ACC112 (cell line): ENCODE measurements at regions not wholly inside any gene's neighbourhood (a gene's known extent, or its start where the extent isn't known, plus 50 kb on each side); places are given as distances from the start of the nearest gene placed in this dataset.

Experiments
- H2AFZ ChIP-seq: fragments of 200-600 bp; sonication (generic); one replicate; pipeline ENCODE4 v1.6.0; 2017; ENCODE audit warnings: antibody characterized with exemption, low read length; ENCODE audit not compliant: unreplicated experiment
- H3K27ac ChIP-seq: fragments of 200-600 bp; sonication (generic); 2 replicates; pipeline ENCODE4 v1.5.1; 2014; ENCODE audit warnings: low read depth, mild to moderate bottlenecking, antibody characterized with exemption, low read length, moderate library complexity
- H3K27me3 ChIP-seq: fragments of 200-600 bp; sonication (generic); 2 replicates; pipeline ENCODE4 v1.6.1; 2014; ENCODE audit warnings: mild to moderate bottlenecking, antibody characterized with exemption, low read length, moderate library complexity, mixed read lengths; ENCODE audit not compliant: insufficient read depth
- H3K36me3 ChIP-seq: fragments of 200-600 bp; sonication (generic); 2 replicates; pipeline ENCODE4 v1.6.1; 2016; ENCODE audit warnings: mild to moderate bottlenecking, antibody characterized with exemption, low read length, moderate library complexity, mixed read lengths; ENCODE audit not compliant: insufficient read depth
- H3K4me1 ChIP-seq: fragments of 200-600 bp; sonication (generic); one replicate; pipeline ENCODE4 v1.6.1; 2016; ENCODE audit warnings: low read length, mixed read lengths; ENCODE audit not compliant: insufficient read depth, unreplicated experiment, control insufficient read depth
- H3K4me3 ChIP-seq: fragments of 200-600 bp; sonication (generic); 2 replicates; pipeline ENCODE4 v1.5.1; 2014; ENCODE audit warnings: mild to moderate bottlenecking, low read depth, low read length
- H3K79me2 ChIP-seq: fragments of 200-600 bp; sonication (generic); one replicate; pipeline ENCODE4 v1.6.0; 2016; ENCODE audit warnings: low read length; ENCODE audit not compliant: control insufficient read depth, unreplicated experiment, insufficient read depth

- Histone ChIP-seq H3K27me3 (no peaks in the 10 kb centered on the region), H3K4me1 (no peaks in the 10 kb centered on the region), H3K36me3 (no peaks in the 10 kb centered on the region), H3K27ac (no peak overlapping the region), H2AFZ (no peak overlapping the region), H3K4me3 (no peak overlapping the region), H3K79me2 (no peaks in the 10 kb centered on the region)
These were observed 187.7 kb downstream of the BRD1 start for GRCh38 chr22:49639956-49640355.

- Histone ChIP-seq H2AFZ (no peak overlapping the region), H3K4me3 (no peak overlapping the region), H3K36me3 (no peaks in the 10 kb centered on the region), H3K27ac (no peak overlapping the region), H3K4me1 (no peaks in the 10 kb centered on the region), H3K27me3 (no peaks in the 10 kb centered on the region), H3K79me2 (no peaks in the 10 kb centered on the region)
These were observed 188.9 kb downstream of the BRD1 start for GRCh38 chr22:49638788-49639187.

GRCh38 chr22:49638001-49638400 lies 189.7 kb downstream of the BRD1 start:
- Histone ChIP-seq H3K27me3 (no peaks in the 10 kb centered on the region), H3K4me3 (no peak overlapping the region), H2AFZ (no peak overlapping the region), H3K79me2 (no peaks in the 10 kb centered on the region), H3K27ac (no peak overlapping the region), H3K36me3 (no peaks in the 10 kb centered on the region), H3K4me1 (no peaks in the 10 kb centered on the region)

- H3K4me3 ChIP-seq, result no peak overlapping the region
- no peaks in the 10 kb centered on the region for H3K79me2 ChIP-seq
- H3K36me3 ChIP-seq, result no peaks in the 10 kb centered on the region
- no peaks in the 10 kb centered on the region for H3K27me3 ChIP-seq
- H2AFZ ChIP-seq, result no peak overlapping the region
- no peaks in the 10 kb centered on the region for H3K4me1 ChIP-seq
- H3K27ac ChIP-seq, result no peak overlapping the region
These were observed 190.4 kb downstream of the BRD1 start for GRCh38 chr22:49637255-49637760.

- Histone ChIP-seq H3K27ac (no peak overlapping the region), H3K27me3 (no peaks in the 10 kb centered on the region), H3K4me3 (no peak overlapping the region), H3K36me3 (no peaks in the 10 kb centered on the region), H2AFZ (no peak overlapping the region), H3K79me2 (no peaks in the 10 kb centered on the region), H3K4me1 (no peaks in the 10 kb centered on the region)
These were observed 191.0 kb downstream of the BRD1 start for GRCh38 chr22:49636649-49637048.

- H3K27ac ChIP-seq, result no peak overlapping the region
- no peaks in the 10 kb centered on the region for H3K27me3 ChIP-seq
- H3K4me1 ChIP-seq, result no peaks in the 10 kb centered on the region
- no peaks in the 10 kb centered on the region for H3K79me2 ChIP-seq
- H3K36me3 ChIP-seq, result no peaks in the 10 kb centered on the region
- H2AFZ ChIP-seq, result no peak overlapping the region
- H3K4me3 ChIP-seq, result no peak overlapping the region
These were observed 191.5 kb downstream of the BRD1 start for GRCh38 chr22:49636214-49636613.

GRCh38 chr22:49634006-49634772 lies 193.5 kb downstream of the BRD1 start:
- Histone ChIP-seq H3K36me3 (no peaks in the 10 kb centered on the region), H3K79me2 (no peaks in the 10 kb centered on the region), H3K27me3 (no peaks in the 10 kb centered on the region), H3K4me3 (no peak overlapping the region), H2AFZ (no peak overlapping the region), H3K27ac (no peak overlapping the region), H3K4me1 (no peaks in the 10 kb centered on the region)

- Histone ChIP-seq H3K4me1 (no peaks in the 10 kb centered on the region), H3K36me3 (no peaks in the 10 kb centered on the region), H2AFZ (no peak overlapping the region), H3K79me2 (no peaks in the 10 kb centered on the region), H3K27ac (no peak overlapping the region), H3K4me3 (no peak overlapping the region), H3K27me3 (no peaks in the 10 kb centered on the region)
These were observed 194.7 kb downstream of the BRD1 start for GRCh38 chr22:49633010-49633324.

- Histone ChIP-seq H3K27me3 (no peaks in the 10 kb centered on the region), H3K4me3 (peak overlapping the region; percentile 39; the same call in 1 of the 2 replicates)
These were observed 195.3 kb downstream of the BRD1 start for GRCh38 chr22:49632199-49633009.

GRCh38 chr22:49630448-49630946 lies 197.2 kb downstream of the BRD1 start:
- no peak overlapping the region for H3K27ac ChIP-seq
- no peak overlapping the region for H2AFZ ChIP-seq
- H3K79me2 ChIP-seq, result no peaks in the 10 kb centered on the region
- H3K27me3 ChIP-seq, result no peaks in the 10 kb centered on the region
- no peaks in the 10 kb centered on the region for H3K36me3 ChIP-seq
- no peaks in the 10 kb centered on the region for H3K4me1 ChIP-seq
- H3K4me3 ChIP-seq, result no peak overlapping the region

More at GRCh38 chr22:49632199-49633009, 195.3 kb downstream of the BRD1 start:
- no peak overlapping the region for H3K27ac ChIP-seq
- H3K36me3 ChIP-seq, result no peaks in the 10 kb centered on the region
- no peak overlapping the region for H2AFZ ChIP-seq
- no peaks in the 10 kb centered on the region for H3K79me2 ChIP-seq
- H3K4me1 ChIP-seq, result no peaks in the 10 kb centered on the region
